ENCODE measurements at regions not wholly inside any gene's neighbourhood (a gene's known extent, or its start where the extent isn't known, plus 50 kb on each side); places are given as distances from the start of the nearest gene placed in this dataset.

- no peak for TF ChIP-seq EP300 (IDR thresholded peaks at IDR 0.05)
- no peak for TF ChIP-seq CTCF (IDR thresholded peaks at IDR 0.05)
- TF ChIP-seq POLR2A (IDR thresholded peaks at IDR 0.05): no peak
- no peak for TF ChIP-seq POLR2AphosphoS5 (IDR thresholded peaks at IDR 0.05)
Observed at GRCh38 chr15:36511594-36511993, 67.8 kb upstream of the CDIN1 start.

Data from gastroesophageal sphincter (tissue), 3 donors.